ENCODE measurements at regions not wholly inside any gene's neighbourhood (a gene's known extent, or its start where the extent isn't known, plus 50 kb on each side); places are given as distances from the start of the nearest gene placed in this dataset.

DNA sequence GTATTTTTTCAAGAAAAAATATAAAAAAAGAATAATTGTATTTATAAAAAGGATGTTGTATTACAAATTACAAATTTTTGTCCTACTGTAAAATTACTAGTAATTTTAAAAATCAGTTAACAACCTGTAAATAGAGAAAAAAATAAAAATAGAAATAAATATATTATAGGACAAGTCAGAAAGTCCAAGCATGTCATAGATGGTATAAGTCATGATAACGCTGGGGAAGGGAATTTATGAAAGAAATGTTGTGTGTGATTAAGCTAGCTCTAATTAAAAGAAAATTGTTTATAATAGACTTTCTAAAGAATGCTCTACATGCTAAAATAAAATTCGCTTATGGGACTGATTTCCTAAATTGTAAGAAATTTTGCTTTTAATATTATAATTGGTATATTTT is 2329.9 kb downstream of the ARAP2 start:
- no peak for DNase-seq (ENCODE audit: extremely low read depth, insufficient read length)
- no peaks in the 10 kb centered on the region for H3K36me3 ChIP-seq (ENCODE audit: control insufficient read depth, insufficient read depth, low read length)
- no peak overlapping the region for H3K4me3 ChIP-seq (replicated peaks; ENCODE audit: low read depth, low read length)
- no peaks in the 10 kb centered on the region for H3K27me3 ChIP-seq (replicated peaks; ENCODE audit: control insufficient read depth, insufficient read depth, low read length)
- TF ChIP-seq, protein P1, sequence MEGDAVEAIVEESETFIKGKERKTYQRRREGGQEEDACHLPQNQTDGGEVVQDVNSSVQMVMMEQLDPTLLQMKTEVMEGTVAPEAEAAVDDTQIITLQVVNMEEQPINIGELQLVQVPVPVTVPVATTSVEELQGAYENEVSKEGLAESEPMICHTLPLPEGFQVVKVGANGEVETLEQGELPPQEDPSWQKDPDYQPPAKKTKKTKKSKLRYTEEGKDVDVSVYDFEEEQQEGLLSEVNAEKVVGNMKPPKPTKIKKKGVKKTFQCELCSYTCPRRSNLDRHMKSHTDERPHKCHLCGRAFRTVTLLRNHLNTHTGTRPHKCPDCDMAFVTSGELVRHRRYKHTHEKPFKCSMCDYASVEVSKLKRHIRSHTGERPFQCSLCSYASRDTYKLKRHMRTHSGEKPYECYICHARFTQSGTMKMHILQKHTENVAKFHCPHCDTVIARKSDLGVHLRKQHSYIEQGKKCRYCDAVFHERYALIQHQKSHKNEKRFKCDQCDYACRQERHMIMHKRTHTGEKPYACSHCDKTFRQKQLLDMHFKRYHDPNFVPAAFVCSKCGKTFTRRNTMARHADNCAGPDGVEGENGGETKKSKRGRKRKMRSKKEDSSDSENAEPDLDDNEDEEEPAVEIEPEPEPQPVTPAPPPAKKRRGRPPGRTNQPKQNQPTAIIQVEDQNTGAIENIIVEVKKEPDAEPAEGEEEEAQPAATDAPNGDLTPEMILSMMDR (IDR thresholded peaks at IDR 0.05; ENCODE audit: insufficient read depth, low read length, poor library complexity, severe bottlenecking) = no peak

DNA sequence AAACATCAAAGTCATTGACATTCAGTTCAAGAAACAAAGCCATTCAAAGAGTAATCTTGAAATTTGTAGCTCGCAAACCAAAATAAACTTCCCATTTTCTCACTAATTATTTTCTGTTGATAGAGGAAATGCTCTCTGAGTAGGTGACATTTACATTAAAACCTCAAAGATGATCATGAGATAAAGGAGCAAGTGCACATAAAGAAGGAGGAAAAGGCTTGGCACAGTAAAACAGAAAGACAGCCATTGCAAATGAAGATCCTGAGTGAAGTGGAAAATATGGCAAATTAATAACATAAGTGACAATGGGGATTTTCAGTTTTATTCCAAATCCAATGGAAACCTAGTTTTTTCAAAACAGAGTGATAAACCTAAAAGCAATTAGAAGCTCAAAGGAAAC is 2320.8 kb downstream of the ARAP2 start:
- TF ChIP-seq, protein P1 (IDR thresholded peaks at IDR 0.05; ENCODE audit: insufficient read depth, low read length, poor library complexity, severe bottlenecking) = no peak
- H3K27me3 ChIP-seq (replicated peaks; ENCODE audit: control insufficient read depth, insufficient read depth, low read length) = no peaks in the 10 kb centered on the region
- DNase-seq (ENCODE audit: extremely low read depth, insufficient read length) = no peak
- no peaks in the 10 kb centered on the region for H3K36me3 ChIP-seq (ENCODE audit: control insufficient read depth, insufficient read depth, low read length)
- no peak overlapping the region for H3K4me3 ChIP-seq (replicated peaks; ENCODE audit: low read depth, low read length)

DNA sequence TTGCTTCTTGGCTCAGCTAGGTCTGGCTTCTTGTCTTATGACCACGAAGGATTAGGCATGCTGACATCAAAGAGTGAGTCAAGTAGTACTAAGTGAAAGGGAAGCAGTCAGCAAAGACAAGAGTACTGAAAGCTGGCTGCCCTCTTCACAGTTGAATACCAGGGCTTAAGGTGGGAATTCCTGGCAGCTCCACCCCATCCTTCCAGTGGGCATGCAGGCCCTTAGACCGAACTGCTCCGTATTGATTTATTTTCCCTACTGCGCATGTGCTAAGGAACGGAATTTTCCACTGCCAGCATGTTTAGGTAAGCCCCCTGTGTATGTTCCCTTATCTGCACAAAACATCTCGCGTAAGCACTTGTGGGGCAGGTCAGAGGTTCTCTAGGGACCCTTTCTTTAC is 2320.1 kb downstream of the ARAP2 start:
- TF ChIP-seq, protein P1 (IDR thresholded peaks at IDR 0.05; ENCODE audit: insufficient read depth, low read length, poor library complexity, severe bottlenecking) = no peak
- Histone ChIP-seq H3K4me3 (replicated peaks; ENCODE audit: low read depth, low read length) (no peak overlapping the region), H3K27me3 (replicated peaks; ENCODE audit: control insufficient read depth, insufficient read depth, low read length) (no peaks in the 10 kb centered on the region), H3K36me3 (ENCODE audit: control insufficient read depth, insufficient read depth, low read length) (no peaks in the 10 kb centered on the region)
- DNase-seq (ENCODE audit: extremely low read depth, insufficient read length) = no peak

DNA sequence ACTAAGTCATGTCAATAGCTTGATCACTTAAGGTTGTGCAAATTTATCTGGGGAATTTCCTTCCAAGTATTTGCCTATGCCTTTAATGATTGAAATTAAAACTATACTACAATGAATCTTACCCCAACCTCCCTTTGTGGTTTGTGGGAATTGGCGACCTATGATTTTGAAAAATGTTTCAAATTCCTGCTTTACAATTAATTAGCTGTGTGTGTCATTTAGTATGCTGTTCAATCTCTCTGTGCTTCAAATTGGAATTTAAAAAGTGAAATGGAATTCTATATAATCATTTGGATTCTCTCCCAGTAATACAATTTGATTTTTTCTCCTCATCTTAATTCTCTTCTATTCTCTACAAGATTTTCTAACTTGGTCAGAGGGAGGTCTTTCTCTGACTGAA is 2319.5 kb downstream of the ARAP2 start:
- TF ChIP-seq, protein P1 (IDR thresholded peaks at IDR 0.05; ENCODE audit: insufficient read depth, low read length, poor library complexity, severe bottlenecking) = no peak
- Histone ChIP-seq H3K4me3 (replicated peaks; ENCODE audit: low read depth, low read length) (no peak overlapping the region), H3K36me3 (ENCODE audit: control insufficient read depth, insufficient read depth, low read length) (no peaks in the 10 kb centered on the region), H3K27me3 (replicated peaks; ENCODE audit: control insufficient read depth, insufficient read depth, low read length) (no peaks in the 10 kb centered on the region)
- no peak for DNase-seq (ENCODE audit: extremely low read depth, insufficient read length)

DNA sequence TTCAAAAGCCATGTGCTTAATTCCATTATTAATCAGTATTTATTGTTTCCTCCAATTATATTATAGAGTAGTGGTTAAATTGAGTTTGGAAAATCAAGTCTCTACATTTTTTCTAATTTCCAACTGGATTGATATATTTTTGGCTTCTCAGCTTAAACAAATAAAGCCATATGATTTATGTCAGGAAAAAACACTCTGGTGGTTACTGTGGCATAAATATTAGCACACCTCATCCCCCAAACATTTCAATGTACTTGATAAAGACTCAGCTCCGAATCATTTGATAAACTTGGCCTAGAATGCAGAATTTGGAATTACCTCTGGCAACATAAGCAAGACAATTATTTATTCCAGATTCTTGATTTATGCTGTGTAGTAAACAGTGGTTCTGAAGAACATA is 2313.8 kb downstream of the ARAP2 start:
- H3K4me3 ChIP-seq (replicated peaks; ENCODE audit: low read depth, low read length) = no peak overlapping the region
- DNase-seq (ENCODE audit: extremely low read depth, insufficient read length) = no peak
- no peaks in the 10 kb centered on the region for H3K36me3 ChIP-seq (ENCODE audit: control insufficient read depth, insufficient read depth, low read length)
- H3K27me3 ChIP-seq (replicated peaks; ENCODE audit: control insufficient read depth, insufficient read depth, low read length) = no peaks in the 10 kb centered on the region
- TF ChIP-seq, protein P1 (IDR thresholded peaks at IDR 0.05; ENCODE audit: insufficient read depth, low read length, poor library complexity, severe bottlenecking) = no peak

DNA sequence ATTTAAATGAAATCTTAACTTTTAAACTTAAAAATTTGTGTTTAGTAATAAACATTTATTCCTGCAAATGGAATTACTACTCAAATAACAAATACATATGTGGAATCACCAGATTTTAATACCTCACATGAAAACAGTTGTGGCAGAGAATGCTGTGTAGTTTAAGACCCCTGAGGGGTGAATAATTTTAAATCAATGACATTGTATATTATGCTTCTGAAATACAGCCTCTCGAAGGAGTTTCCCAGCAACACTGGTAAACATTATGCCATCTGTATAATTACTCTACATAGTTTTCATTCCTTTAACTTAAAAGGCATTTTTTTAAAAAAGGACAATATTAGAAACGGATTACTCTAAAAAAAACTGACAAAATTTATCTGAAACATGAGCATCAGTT is 2313.3 kb downstream of the ARAP2 start:
- DNase-seq (ENCODE audit: extremely low read depth, insufficient read length) = no peak
- H3K4me3 ChIP-seq (replicated peaks; ENCODE audit: low read depth, low read length) = no peak overlapping the region
- no peaks in the 10 kb centered on the region for H3K27me3 ChIP-seq (replicated peaks; ENCODE audit: control insufficient read depth, insufficient read depth, low read length)
- H3K36me3 ChIP-seq (ENCODE audit: control insufficient read depth, insufficient read depth, low read length) = no peaks in the 10 kb centered on the region
- TF ChIP-seq, protein P1 (IDR thresholded peaks at IDR 0.05; ENCODE audit: insufficient read depth, low read length, poor library complexity, severe bottlenecking) = no peak
